ENCODE measurements at regions not wholly inside any gene's neighbourhood (a gene's known extent, or its start where the extent isn't known, plus 50 kb on each side); places are given as distances from the start of the nearest gene placed in this dataset.

- TF ChIP-seq CTCF (IDR thresholded peaks at IDR 0.05): no peak
- no peak for TF ChIP-seq POLR2A (IDR thresholded peaks at IDR 0.05)
These were observed 129.1 kb upstream of the PIK3R1 start for GRCh38 chr5:68086439-68086838.
